IPS-18a (cell line): ENCODE measurements at regions not wholly inside any gene's neighbourhood (a gene's known extent, or its start where the extent isn't known, plus 50 kb on each side); places are given as distances from the start of the nearest gene placed in this dataset.

ENCODE experiments used
- H3K27ac ChIP-seq: one replicate; pipeline ENCODE4 v1.5.1; 2013; ENCODE audit warnings: low read length
- H3K27me3 ChIP-seq: one replicate; pipeline ENCODE4 v1.6.1; 2013; ENCODE audit warnings: mild to moderate bottlenecking, low read length; ENCODE audit not compliant: control insufficient read depth, insufficient read depth
- H3K36me3 ChIP-seq: one replicate; pipeline ENCODE4 v1.6.1; 2013; ENCODE audit warnings: low read depth, low read length; ENCODE audit not compliant: control insufficient read depth
- H3K4me1 ChIP-seq: one replicate; pipeline ENCODE4 v1.6.1; 2013; ENCODE audit warnings: low read depth, low read length; ENCODE audit not compliant: control insufficient read depth
- H3K4me3 ChIP-seq: one replicate; pipeline ENCODE4 v1.5.1; 2013; ENCODE audit warnings: low read length
- H3K9ac ChIP-seq: one replicate; pipeline ENCODE4 v1.6.1; 2013; ENCODE audit warnings: mild to moderate bottlenecking, low read length, moderate library complexity
- H3K9me3 ChIP-seq: one replicate; pipeline ENCODE4 v1.6.1; 2013; ENCODE audit warnings: low read depth, low read length; ENCODE audit not compliant: control insufficient read depth

DNA sequence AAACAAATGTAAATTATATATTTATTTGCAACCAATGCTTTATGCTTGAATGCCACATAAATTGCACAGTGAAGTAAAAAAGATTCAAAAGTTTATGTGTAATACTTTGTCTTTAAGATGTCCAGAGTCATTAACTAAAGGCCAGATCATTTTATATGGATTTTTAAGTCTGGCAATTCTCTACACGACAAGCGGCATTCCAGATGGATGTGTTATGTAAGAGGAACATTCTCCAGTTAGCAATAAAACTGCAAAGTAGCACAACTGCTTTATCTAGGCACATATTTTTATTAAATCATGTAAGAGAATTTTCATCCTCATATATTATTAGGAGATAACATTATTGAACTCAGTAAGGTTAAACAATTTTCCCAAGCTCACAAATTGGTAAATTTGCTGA lies 1717.7 kb upstream of the SEL1L start:
- Histone ChIP-seq H3K4me3 (no peak overlapping the region), H3K9ac (no peak overlapping the region), H3K27me3 (no peaks in the 10 kb centered on the region), H3K27ac (no peak overlapping the region), H3K4me1 (no peaks in the 10 kb centered on the region), H3K9me3 (no peaks in the 10 kb centered on the region), H3K36me3 (no peaks in the 10 kb centered on the region)

DNA sequence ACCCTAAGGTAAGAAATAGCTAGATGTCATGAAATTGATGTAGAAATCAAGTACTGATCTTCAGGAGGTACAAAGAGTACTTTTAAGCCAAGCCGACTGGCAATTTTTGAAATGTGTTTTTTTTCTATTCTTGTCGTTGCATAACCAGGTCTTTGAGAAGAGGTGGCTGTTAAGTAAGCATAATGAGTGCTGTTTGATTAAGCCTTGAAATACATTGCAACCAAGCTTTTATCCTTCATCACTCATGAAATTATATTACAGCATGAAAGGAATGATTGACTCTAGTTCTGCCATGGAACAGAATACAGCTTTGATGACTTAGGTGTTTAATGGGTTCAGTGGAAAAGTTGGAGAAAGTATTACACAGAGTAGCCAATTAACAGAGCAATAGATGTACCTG lies 1720.2 kb upstream of the SEL1L start:
- no peak overlapping the region for H3K4me3 ChIP-seq
- H3K27me3 ChIP-seq = no peaks in the 10 kb centered on the region
- H3K9me3 ChIP-seq = no peaks in the 10 kb centered on the region
- H3K9ac ChIP-seq = no peak overlapping the region
- no peak overlapping the region for H3K27ac ChIP-seq
- H3K4me1 ChIP-seq = no peaks in the 10 kb centered on the region
- no peaks in the 10 kb centered on the region for H3K36me3 ChIP-seq

DNA sequence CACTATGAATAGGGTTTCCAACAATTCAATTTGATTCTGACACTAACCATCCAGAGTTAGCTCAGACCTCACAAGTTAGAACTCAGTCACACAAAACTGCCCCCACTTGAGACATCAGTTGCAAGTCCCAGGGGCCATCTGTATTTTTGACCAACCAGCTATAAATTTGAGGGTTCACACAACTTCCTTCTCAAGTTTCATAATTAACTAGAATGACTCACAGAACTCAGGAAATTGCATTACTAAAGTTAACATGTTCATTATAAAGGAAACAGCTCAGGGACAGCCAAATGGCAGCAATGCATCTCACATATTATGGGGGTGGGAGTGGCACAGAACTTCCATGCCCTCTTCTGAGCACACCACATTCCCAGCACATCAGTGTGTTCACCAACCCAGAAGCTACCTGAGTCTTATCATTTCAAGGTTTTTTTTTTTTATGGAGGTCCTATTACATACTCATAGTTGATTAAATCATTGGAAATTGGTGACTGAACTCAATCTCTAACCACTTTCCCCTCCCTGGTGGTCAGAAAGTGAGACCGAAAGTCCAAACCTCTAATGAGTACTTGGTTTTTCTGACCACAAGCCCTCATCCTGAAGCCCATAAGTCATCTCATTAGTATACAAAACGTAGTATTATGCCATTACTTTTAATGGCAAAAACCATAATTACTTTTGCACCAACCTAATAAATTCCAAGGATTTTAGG lies 1721.5 kb upstream of the SEL1L start:
- H3K4me3 ChIP-seq = no peak overlapping the region
- no peak overlapping the region for H3K9ac ChIP-seq
- no peaks in the 10 kb centered on the region for H3K4me1 ChIP-seq
- no peaks in the 10 kb centered on the region for H3K9me3 ChIP-seq
- H3K27me3 ChIP-seq = no peaks in the 10 kb centered on the region
- no peaks in the 10 kb centered on the region for H3K36me3 ChIP-seq
- H3K27ac ChIP-seq = no peak overlapping the region

GRCh38 chr14:83255727-83256090 lies 1722.1 kb upstream of the SEL1L start:
- Histone ChIP-seq H3K4me3 (no peak overlapping the region), H3K4me1 (no peaks in the 10 kb centered on the region), H3K27ac (no peak overlapping the region), H3K36me3 (no peaks in the 10 kb centered on the region), H3K27me3 (no peaks in the 10 kb centered on the region), H3K9me3 (no peaks in the 10 kb centered on the region), H3K9ac (no peak overlapping the region)

GRCh38 chr14:83257466-83258439 lies 1724.1 kb upstream of the SEL1L start:
- H3K9me3 ChIP-seq = no peaks in the 10 kb centered on the region
- no peak overlapping the region for H3K27ac ChIP-seq
- H3K27me3 ChIP-seq = no peaks in the 10 kb centered on the region
- no peaks in the 10 kb centered on the region for H3K36me3 ChIP-seq
- no peaks in the 10 kb centered on the region for H3K4me1 ChIP-seq
- no peak overlapping the region for H3K9ac ChIP-seq
- no peak overlapping the region for H3K4me3 ChIP-seq

DNA sequence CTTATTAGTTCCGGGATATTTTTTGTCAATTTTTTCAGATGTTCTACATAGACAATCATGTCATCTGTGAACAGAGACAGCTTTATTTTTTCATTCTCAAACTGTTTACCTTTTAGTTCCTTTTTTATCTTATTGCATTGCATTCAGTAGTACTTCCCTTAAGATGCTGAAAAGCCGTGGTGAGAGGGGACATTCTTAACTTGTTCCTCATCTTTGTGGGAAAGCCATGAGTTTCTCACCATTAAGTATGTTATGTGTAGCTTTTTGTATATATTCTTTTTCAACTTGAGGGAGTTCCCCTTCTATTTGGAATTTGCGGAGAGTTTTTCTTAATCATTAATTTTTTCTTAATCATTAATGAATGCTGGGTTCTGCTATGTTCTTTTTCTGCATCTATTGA lies 1727.1 kb upstream of the SEL1L start:
- Histone ChIP-seq H3K27me3 (no peaks in the 10 kb centered on the region), H3K27ac (no peak overlapping the region), H3K4me1 (no peaks in the 10 kb centered on the region), H3K36me3 (no peaks in the 10 kb centered on the region), H3K9ac (no peak overlapping the region), H3K4me3 (no peak overlapping the region), H3K9me3 (no peaks in the 10 kb centered on the region)

DNA sequence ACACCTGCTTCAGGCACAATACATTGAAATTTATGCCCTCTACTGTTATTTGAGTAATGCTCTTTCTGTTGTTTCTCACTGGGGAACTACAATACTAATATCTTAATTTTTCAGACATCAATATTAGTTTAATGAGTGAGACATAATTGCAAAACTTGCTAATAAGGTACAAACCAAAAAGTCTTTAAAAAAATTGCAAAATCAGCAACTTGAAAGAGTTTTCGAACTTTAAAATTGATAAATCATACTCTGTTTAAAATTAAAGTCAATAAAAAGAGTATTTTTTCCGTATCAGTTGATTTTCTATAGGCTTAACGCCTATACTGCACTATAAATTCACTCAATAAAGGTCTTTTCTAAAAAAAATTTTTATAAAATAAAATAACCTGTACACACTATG lies 1735.9 kb upstream of the SEL1L start:
- Histone ChIP-seq H3K36me3 (no peaks in the 10 kb centered on the region), H3K27me3 (no peaks in the 10 kb centered on the region), H3K27ac (no peak overlapping the region), H3K4me3 (no peak overlapping the region), H3K4me1 (no peaks in the 10 kb centered on the region), H3K9me3 (no peaks in the 10 kb centered on the region), H3K9ac (no peak overlapping the region)

- no peaks in the 10 kb centered on the region for H3K27me3 ChIP-seq
- H3K4me3 ChIP-seq = no peak overlapping the region
- no peaks in the 10 kb centered on the region for H3K4me1 ChIP-seq
- H3K9me3 ChIP-seq = no peaks in the 10 kb centered on the region
- H3K9ac ChIP-seq = no peak overlapping the region
- H3K27ac ChIP-seq = no peak overlapping the region
- H3K36me3 ChIP-seq = no peaks in the 10 kb centered on the region
Measured at GRCh38 chr14:83271663-83272062, 1738.0 kb upstream of the SEL1L start.

- H3K4me3 ChIP-seq = no peak overlapping the region
- H3K27ac ChIP-seq = no peak overlapping the region
- H3K4me1 ChIP-seq = no peaks in the 10 kb centered on the region
- H3K27me3 ChIP-seq = no peaks in the 10 kb centered on the region
- no peak overlapping the region for H3K9ac ChIP-seq
- no peaks in the 10 kb centered on the region for H3K36me3 ChIP-seq
- no peaks in the 10 kb centered on the region for H3K9me3 ChIP-seq
Measured at GRCh38 chr14:83280719-83281118, 1747.1 kb upstream of the SEL1L start.

DNA sequence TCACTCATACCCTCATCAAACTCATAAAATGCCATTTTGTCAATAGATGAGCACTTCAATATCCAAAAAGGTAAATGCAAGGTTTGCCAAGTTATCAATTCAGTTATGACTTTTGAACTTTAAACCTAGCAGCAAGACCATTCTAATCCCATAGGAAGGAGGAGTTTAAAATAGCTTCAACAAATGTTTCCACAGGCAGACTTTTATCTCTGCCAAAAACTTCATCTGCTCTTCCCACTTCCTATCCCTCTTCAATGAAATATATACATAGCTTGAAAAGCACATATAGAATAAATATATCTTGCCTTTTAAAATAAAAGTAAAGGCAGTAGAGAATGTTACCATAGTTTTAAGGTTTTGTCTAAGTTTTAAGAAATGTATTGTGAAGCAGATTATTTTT lies 1749.1 kb upstream of the SEL1L start:
- Histone ChIP-seq H3K9ac (no peak overlapping the region), H3K4me3 (no peak overlapping the region), H3K27ac (no peak overlapping the region), H3K27me3 (no peaks in the 10 kb centered on the region), H3K36me3 (no peaks in the 10 kb centered on the region), H3K9me3 (no peaks in the 10 kb centered on the region), H3K4me1 (no peaks in the 10 kb centered on the region)

DNA sequence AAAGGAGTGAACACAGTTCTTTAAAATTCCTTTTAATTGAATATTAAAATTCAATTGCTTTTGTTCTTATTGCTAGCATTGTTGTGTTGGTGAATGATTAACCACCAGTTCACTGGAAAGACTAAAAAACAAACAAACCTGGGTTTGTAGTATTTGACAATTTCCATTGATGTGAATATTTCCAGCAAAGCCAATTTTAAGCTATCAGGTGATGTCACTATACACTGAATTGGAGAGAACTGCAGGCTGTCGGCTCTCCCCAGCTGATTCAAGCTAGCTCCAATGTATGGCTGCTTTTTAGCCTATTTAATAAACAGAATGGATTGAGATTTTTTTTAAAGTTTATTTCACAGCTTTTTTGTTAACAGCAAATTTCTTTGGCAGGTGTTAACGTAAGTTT lies 1753.6 kb upstream of the SEL1L start:
- no peaks in the 10 kb centered on the region for H3K4me1 ChIP-seq
- no peak overlapping the region for H3K9ac ChIP-seq
- H3K4me3 ChIP-seq = no peak overlapping the region
- no peaks in the 10 kb centered on the region for H3K27me3 ChIP-seq
- no peaks in the 10 kb centered on the region for H3K36me3 ChIP-seq
- H3K27ac ChIP-seq = no peak overlapping the region
- H3K9me3 ChIP-seq = no peaks in the 10 kb centered on the region

- Histone ChIP-seq H3K27me3 (no peaks in the 10 kb centered on the region), H3K27ac (no peak overlapping the region), H3K9ac (no peak overlapping the region), H3K4me3 (no peak overlapping the region), H3K36me3 (no peaks in the 10 kb centered on the region), H3K9me3 (no peaks in the 10 kb centered on the region), H3K4me1 (no peaks in the 10 kb centered on the region)
Measured at GRCh38 chr14:83289390-83289789, 1755.7 kb upstream of the SEL1L start.
